Neural progenitor cell (in vitro differentiated cells): ENCODE measurements at regions not wholly inside any gene's neighbourhood (a gene's known extent, or its start where the extent isn't known, plus 50 kb on each side); places are given as distances from the start of the nearest gene placed in this dataset.

Experiments
- DNase-seq: peaks from one replicate; pipeline ENCODE4 v3.0.0-alpha.2; 2016; ENCODE audit warnings: low spot score
- H2AFZ ChIP-seq: fragments of 200-600 bp; sonication (generic); replicated peaks from 2 replicates; pipeline ENCODE4 v1.6.1; 2016; ENCODE audit warnings: antibody characterized with exemption
- H3F3A ChIP-seq: fragments of 200-600 bp; sonication (generic); 2 replicates; pipeline ENCODE4 v1.6.1; 2016; ENCODE audit warnings: antibody characterized with exemption, low read depth
- H3K27ac ChIP-seq: fragments of 200-600 bp; sonication (generic); 2 replicates; pipeline ENCODE4 v1.5.1; 2016; ENCODE audit warnings: mild to moderate bottlenecking
- H3K27me3 ChIP-seq: fragments of 200-600 bp; sonication (generic); 2 replicates; pipeline ENCODE4 v1.6.1; 2016; ENCODE audit warnings: mild to moderate bottlenecking, moderate library complexity
- H3K36me3 ChIP-seq: fragments of 200-600 bp; sonication (generic); 2 replicates; pipeline ENCODE4 v1.5.1; 2016
- H3K4me1 ChIP-seq: fragments of 200-600 bp; sonication (generic); 2 replicates; pipeline ENCODE4 v1.6.1; 2016; ENCODE audit warnings: mixed run types
- H3K4me2 ChIP-seq: fragments of 200-600 bp; sonication (generic); 2 replicates; pipeline ENCODE4 v1.6.1; 2016
- H3K4me3 ChIP-seq: fragments of 200-600 bp; sonication (generic); 2 replicates; pipeline ENCODE4 v1.5.1; 2016
- H3K79me2 ChIP-seq: fragments of 200-600 bp; sonication (generic); 2 replicates; pipeline ENCODE4 v1.6.1; 2016; ENCODE audit warnings: low read depth
- H3K9ac ChIP-seq: fragments of 200-600 bp; sonication (generic); 2 replicates; pipeline ENCODE4 v1.6.1; 2016
- H3K9me3 ChIP-seq: fragments of 200-600 bp; sonication (generic); 2 replicates; pipeline ENCODE4 v1.5.1; 2016; ENCODE audit warnings: low read depth
- H4K20me1 ChIP-seq: fragments of 200-600 bp; sonication (generic); 2 replicates; pipeline ENCODE4 v1.6.1; 2016; ENCODE audit warnings: low read depth
- H3K27ac Mint-ChIP-seq: 3 replicates; pipeline ENCODE4 v1.8.0; 2021; ENCODE audit warnings: mixed read lengths
- H3K27me3 Mint-ChIP-seq: 2 replicates; pipeline ENCODE4 v1.8.0; 2022; ENCODE audit warnings: low read depth, mild to moderate bottlenecking, inconsistent platforms, moderate library complexity, mixed read lengths; ENCODE audit not compliant: insufficient read depth
- H3K36me3 Mint-ChIP-seq: 3 replicates; pipeline ENCODE4 v1.8.0; 2021; ENCODE audit warnings: mixed read lengths
- H3K4me1 Mint-ChIP-seq: 3 replicates; pipeline ENCODE4 v1.8.0; 2021; ENCODE audit warnings: mixed read lengths
- H3K4me3 Mint-ChIP-seq: 3 replicates; pipeline ENCODE4 v1.8.0; 2021; ENCODE audit warnings: mild to moderate bottlenecking, moderate library complexity, mixed read lengths
- H3K9me3 Mint-ChIP-seq: 3 replicates; pipeline ENCODE4 v1.8.0; 2020; ENCODE audit warnings: mixed read lengths
- EZH2 ChIP-seq: fragments of 200-600 bp; sonication (generic); IDR thresholded peaks from 2 replicates; pipeline ENCODE4 v1.6.1; 2017; ENCODE audit warnings: antibody characterized with exemption, mild to moderate bottlenecking, moderate library complexity
- EZH2phosphoT487 ChIP-seq: fragments of 200-600 bp; sonication (generic); IDR thresholded peaks from 2 replicates; pipeline ENCODE4 v1.6.1; 2017; ENCODE audit warnings: antibody characterized with exemption
- TF ChIP-seq, protein P1 (sequence below): fragments of 200-600 bp; sonication (generic); IDR thresholded peaks from 2 replicates; pipeline ENCODE4 v1.5.1; 2017; ENCODE audit warnings: antibody characterized with exemption, mild to moderate bottlenecking

DNA sequence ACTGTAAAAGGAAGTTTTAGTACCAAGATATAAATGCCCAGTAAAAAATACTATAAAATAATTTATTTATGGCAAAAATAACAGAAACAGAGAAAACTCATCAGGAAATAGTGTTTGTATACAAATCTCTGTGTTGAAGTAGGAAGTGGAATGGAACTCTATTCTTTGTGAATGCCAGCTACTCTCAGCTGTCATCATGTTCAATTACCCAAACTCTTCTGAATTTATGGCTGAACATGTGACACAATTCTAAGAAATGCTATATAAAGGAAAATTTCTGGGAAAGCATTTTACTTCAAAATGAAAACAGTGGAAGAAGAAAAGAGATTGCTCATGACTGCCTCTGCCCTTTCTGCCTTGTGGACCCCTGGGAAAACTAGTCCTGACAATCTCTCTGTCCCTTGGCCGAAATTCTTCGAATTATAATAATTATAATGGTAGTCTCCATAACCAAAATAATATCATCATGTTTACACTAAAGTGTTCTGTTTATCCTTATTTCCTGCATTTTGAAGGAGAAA lies 522.3 kb upstream of the ST8SIA4 start:
- H3K4me2 ChIP-seq, result no peak overlapping the region
- DNase-seq, result no peak
- no peaks in the 10 kb centered on the region for H3K9me3 ChIP-seq
- H3K27me3 ChIP-seq, result no peaks in the 10 kb centered on the region
- H3K27ac ChIP-seq, result no peak overlapping the region
- Mint-ChIP-seq H3K27ac (no peak overlapping the region), H3K4me1 (no peaks in the 10 kb centered on the region), H3K4me3 (no peak overlapping the region), H3K27me3 (no peaks in the 10 kb centered on the region), H3K36me3 (no peaks in the 10 kb centered on the region), H3K9me3 (no peaks in the 10 kb centered on the region)
- TF ChIP-seq EZH2phosphoT487 (no peak), EZH2 (no peak)
- TF ChIP-seq, protein P1, sequence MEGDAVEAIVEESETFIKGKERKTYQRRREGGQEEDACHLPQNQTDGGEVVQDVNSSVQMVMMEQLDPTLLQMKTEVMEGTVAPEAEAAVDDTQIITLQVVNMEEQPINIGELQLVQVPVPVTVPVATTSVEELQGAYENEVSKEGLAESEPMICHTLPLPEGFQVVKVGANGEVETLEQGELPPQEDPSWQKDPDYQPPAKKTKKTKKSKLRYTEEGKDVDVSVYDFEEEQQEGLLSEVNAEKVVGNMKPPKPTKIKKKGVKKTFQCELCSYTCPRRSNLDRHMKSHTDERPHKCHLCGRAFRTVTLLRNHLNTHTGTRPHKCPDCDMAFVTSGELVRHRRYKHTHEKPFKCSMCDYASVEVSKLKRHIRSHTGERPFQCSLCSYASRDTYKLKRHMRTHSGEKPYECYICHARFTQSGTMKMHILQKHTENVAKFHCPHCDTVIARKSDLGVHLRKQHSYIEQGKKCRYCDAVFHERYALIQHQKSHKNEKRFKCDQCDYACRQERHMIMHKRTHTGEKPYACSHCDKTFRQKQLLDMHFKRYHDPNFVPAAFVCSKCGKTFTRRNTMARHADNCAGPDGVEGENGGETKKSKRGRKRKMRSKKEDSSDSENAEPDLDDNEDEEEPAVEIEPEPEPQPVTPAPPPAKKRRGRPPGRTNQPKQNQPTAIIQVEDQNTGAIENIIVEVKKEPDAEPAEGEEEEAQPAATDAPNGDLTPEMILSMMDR, result no peak
- no peak overlapping the region for H3K4me3 ChIP-seq
- H3F3A ChIP-seq, result no peaks in the 10 kb centered on the region
- H3K4me1 ChIP-seq, result no peaks in the 10 kb centered on the region
- H3K79me2 ChIP-seq, result no peaks in the 10 kb centered on the region
- H2AFZ ChIP-seq, result no peak overlapping the region
- no peaks in the 10 kb centered on the region for H4K20me1 ChIP-seq
- H3K9ac ChIP-seq, result no peak overlapping the region
- H3K36me3 ChIP-seq, result no peaks in the 10 kb centered on the region

- H3K9me3 Mint-ChIP-seq, result no peaks in the 10 kb centered on the region
- TF ChIP-seq EZH2phosphoT487 (no peak), EZH2 (no peak)
- TF ChIP-seq, protein P1, result no peak
- H3K4me2 ChIP-seq, result no peak overlapping the region
- no peaks in the 10 kb centered on the region for H3K27me3 Mint-ChIP-seq
- no peaks in the 10 kb centered on the region for H3K79me2 ChIP-seq
- H3K27ac ChIP-seq, result no peak overlapping the region
- H2AFZ ChIP-seq, result no peak overlapping the region
- H3K36me3 Mint-ChIP-seq, result no peaks in the 10 kb centered on the region
- H3K36me3 ChIP-seq, result no peaks in the 10 kb centered on the region
- H3F3A ChIP-seq, result no peaks in the 10 kb centered on the region
- no peak for DNase-seq
- H4K20me1 ChIP-seq, result no peaks in the 10 kb centered on the region
- no peak overlapping the region for H3K27ac Mint-ChIP-seq
- H3K9ac ChIP-seq, result no peak overlapping the region
- no peaks in the 10 kb centered on the region for H3K4me1 Mint-ChIP-seq
- no peak overlapping the region for H3K4me3 ChIP-seq
- no peaks in the 10 kb centered on the region for H3K4me1 ChIP-seq
- H3K27me3 ChIP-seq, result no peaks in the 10 kb centered on the region
- no peak overlapping the region for H3K4me3 Mint-ChIP-seq
- no peaks in the 10 kb centered on the region for H3K9me3 ChIP-seq
Observed at GRCh38 chr5:101424530-101425175, 521.6 kb upstream of the ST8SIA4 start.

DNA sequence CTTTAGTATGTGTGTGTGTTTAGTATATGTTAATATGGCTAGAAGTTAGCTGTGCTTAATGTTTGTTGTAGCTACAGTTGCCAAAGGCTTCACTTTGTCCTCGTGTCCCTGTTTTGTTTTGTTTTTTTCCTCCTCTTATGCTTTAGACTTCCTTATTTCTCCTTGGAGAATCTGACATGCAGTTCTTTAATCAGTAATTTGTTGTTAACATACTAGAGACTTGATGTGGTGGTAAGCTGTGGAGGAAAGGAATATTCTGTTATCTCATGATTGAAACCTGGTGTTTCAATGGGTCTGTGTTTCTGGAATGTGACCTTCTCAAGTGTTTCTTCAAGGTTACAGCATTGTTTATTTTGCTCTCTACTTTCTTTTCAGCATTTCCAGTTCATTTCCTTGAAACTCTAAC lies 515.6 kb upstream of the ST8SIA4 start:
- Histone ChIP-seq H3K27ac (no peak overlapping the region), H4K20me1 (no peaks in the 10 kb centered on the region), H3K4me3 (no peak overlapping the region), H2AFZ (no peak overlapping the region), H3K9ac (no peak overlapping the region), H3K27me3 (no peaks in the 10 kb centered on the region), H3K36me3 (no peaks in the 10 kb centered on the region), H3K9me3 (no peaks in the 10 kb centered on the region), H3F3A (no peaks in the 10 kb centered on the region), H3K4me2 (no peak overlapping the region), H3K79me2 (no peaks in the 10 kb centered on the region), H3K4me1 (no peaks in the 10 kb centered on the region)
- Mint-ChIP-seq H3K4me1 (no peaks in the 10 kb centered on the region), H3K27me3 (no peaks in the 10 kb centered on the region), H3K36me3 (no peaks in the 10 kb centered on the region), H3K4me3 (no peak overlapping the region), H3K9me3 (no peaks in the 10 kb centered on the region), H3K27ac (no peak overlapping the region)
- TF ChIP-seq EZH2phosphoT487 (no peak), EZH2 (no peak)
- TF ChIP-seq, protein P1, result no peak
- DNase-seq, result no peak
